Lower lobe of right lung (tissue), 2 donors: ENCODE measurements at regions not wholly inside any gene's neighbourhood (a gene's known extent, or its start where the extent isn't known, plus 50 kb on each side); places are given as distances from the start of the nearest gene placed in this dataset.
"Not testable (repeated sequence)": the region's sequence is repeated elsewhere in the genome, so short reads cannot be mapped to it uniquely, and the experiment has no call there.

ENCODE experiments used
- ATAC-seq, 2 donors: fragments of 200-7000 bp; cut with Tn5 transposase; one replicate each; pipeline ENCODE4 v1.9.1; 2020 to 2022; ENCODE audit warnings: mild to moderate bottlenecking in 2 of 2, moderate library complexity in 2 of 2
- DNase-seq: peaks from one replicate; pipeline ENCODE4 v3.0.0-alpha.2; 2020
- H3K27ac ChIP-seq: fragments of 200-600 bp; one replicate; pipeline ENCODE4 v1.8.0; 2022
- H3K27me3 ChIP-seq: fragments of 200-600 bp; one replicate; pipeline ENCODE4 v1.8.0; 2022; ENCODE audit warnings: low read depth
- H3K36me3 ChIP-seq: fragments of 200-600 bp; one replicate; pipeline ENCODE4 v1.8.0; 2022; ENCODE audit warnings: mild to moderate bottlenecking
- H3K4me1 ChIP-seq: fragments of 200-600 bp; one replicate; pipeline ENCODE4 v1.8.0; 2022
- H3K4me3 ChIP-seq: fragments of 200-600 bp; one replicate; pipeline ENCODE4 v1.8.0; 2022; ENCODE audit warnings: mild to moderate bottlenecking
- H3K9me3 ChIP-seq: fragments of 200-600 bp; one replicate; pipeline ENCODE4 v1.8.0; 2022
- intact Hi-C: fragments of 100-400 bp; cut with DNase I; formaldehyde crosslinking; loops from one replicate; pipeline ENCODE4 v1.11.0; 2022
- donor health status: DM: no; HTN: yes; CAD: no; lungs with severe emphysema.

DNA sequence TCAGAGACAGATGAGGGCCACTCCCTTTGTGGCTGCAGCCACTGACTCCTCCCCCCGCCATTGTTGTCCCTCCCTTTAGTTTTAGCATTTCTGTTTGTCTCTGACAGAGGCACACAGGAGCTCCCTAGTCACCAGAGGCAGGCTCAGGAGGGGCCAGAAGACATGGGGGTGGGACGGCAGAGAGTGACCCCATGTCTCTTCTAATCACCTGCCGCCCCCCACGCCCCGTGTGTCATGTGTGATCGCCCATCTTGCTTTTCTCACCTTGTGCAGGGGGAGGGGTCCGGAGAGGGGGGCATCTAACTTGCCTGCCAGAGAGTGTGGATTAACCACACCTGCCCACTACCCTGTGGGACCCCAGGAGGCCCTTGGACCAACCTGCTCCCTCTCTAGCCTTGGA, 246.7 kb upstream of the TP53TG3C start:
- DNase-seq, H3K27me3 ChIP-seq, intact Hi-C loops, H3K36me3 ChIP-seq, H3K4me3 ChIP-seq, H3K9me3 ChIP-seq, ATAC-seq, H3K27ac ChIP-seq, H3K4me1 ChIP-seq: not testable (repeated sequence)

DNA sequence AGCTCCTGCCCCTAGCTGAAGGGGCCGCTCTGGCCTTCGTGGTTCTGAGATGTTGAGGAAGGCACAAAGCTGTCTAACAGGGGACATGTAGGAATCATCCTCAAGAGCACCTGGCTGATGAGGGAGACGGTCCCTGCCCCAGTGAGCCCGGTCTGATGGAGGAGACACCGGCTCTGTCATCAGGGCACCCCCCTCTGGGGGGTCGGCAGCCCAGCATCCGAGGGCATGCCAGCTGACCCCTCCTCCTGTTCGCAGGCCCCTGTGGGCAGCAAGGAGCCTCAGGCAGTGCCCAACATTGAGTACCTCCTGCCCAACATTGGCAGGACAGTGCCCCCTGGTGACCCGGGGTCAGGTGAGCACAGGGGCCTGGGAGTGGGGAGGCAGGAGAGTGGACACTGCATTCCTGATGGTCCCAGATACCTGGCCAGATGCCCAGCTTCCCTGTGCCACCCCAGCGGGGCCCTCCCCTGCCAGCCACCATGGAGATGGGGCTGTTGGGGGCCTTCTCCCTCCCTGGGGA, 247.9 kb upstream of the TP53TG3C start:
- H3K4me3 ChIP-seq, H3K4me1 ChIP-seq, H3K9me3 ChIP-seq, H3K36me3 ChIP-seq, H3K27ac ChIP-seq, DNase-seq, H3K27me3 ChIP-seq, ATAC-seq, intact Hi-C loops: not testable (repeated sequence)

DNA sequence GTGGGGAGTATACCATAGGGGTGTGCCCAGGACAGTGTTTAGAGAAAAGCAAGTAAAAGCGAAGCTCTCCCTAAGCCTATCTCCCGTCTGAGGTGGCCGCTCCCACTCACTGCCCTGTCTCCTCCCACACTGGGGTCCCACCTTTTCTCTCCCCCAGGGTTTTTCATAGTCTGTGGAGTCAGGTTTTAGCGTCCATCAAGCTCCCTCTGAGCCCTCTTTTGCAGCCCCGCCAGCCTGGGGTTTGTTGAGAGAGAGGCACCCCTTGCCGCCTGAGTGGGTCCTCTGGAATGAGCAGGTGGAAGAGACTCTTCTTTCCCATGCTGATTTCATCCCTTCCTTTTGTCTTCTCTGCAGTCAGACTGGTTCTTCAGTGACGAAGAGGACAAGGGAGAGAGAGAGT, 248.7 kb upstream of the TP53TG3C start:
- H3K9me3 ChIP-seq, ATAC-seq, H3K27ac ChIP-seq, H3K4me1 ChIP-seq, H3K36me3 ChIP-seq, intact Hi-C loops, DNase-seq, H3K27me3 ChIP-seq, H3K4me3 ChIP-seq: not testable (repeated sequence)

- H3K36me3 ChIP-seq, intact Hi-C loops, ATAC-seq, H3K27ac ChIP-seq, DNase-seq, H3K9me3 ChIP-seq, H3K4me1 ChIP-seq, H3K27me3 ChIP-seq, H3K4me3 ChIP-seq: not testable (repeated sequence)
Measured at GRCh38 chr16:32939845-32940244, 254.2 kb upstream of the TP53TG3C start.

GRCh38 chr16:32937929-32938328, 256.1 kb upstream of the TP53TG3C start:
- ATAC-seq, DNase-seq, intact Hi-C loops: not testable (repeated sequence)

GRCh38 chr16:32932240-32933040, 256.5 kb upstream of the TP53TG3 start:
- H3K27ac ChIP-seq, intact Hi-C loops, H3K4me1 ChIP-seq, H3K36me3 ChIP-seq, H3K4me3 ChIP-seq, H3K9me3 ChIP-seq, H3K27me3 ChIP-seq, DNase-seq: not testable (repeated sequence)
- peak in 1 of 2 donors; percentile 27 for ATAC-seq

More at GRCh38 chr16:32937929-32938328, 256.1 kb upstream of the TP53TG3C start:
- H3K27ac ChIP-seq, H3K4me3 ChIP-seq, H3K27me3 ChIP-seq, H3K4me1 ChIP-seq, H3K36me3 ChIP-seq, H3K9me3 ChIP-seq: not testable (repeated sequence)

DNA sequence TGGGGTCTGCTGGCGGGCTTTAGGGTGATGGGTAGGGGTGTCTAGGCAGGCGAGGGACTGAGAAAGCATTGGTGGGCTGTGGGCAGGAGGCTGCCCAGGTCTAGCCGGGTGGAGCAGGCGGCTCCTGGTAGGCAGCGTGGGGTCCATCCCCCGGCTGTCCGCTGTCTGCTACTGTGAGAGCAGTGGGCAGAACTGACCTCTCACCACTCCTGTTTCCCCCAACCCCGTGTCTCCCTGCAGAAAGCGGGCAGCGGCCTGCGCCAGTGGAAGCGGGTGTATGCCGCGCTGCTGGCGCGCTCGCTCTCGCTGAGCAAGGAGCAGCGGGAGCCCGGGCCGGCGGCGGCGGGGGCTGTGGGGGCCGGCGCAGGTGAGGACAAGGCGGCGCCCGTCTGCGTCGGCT, 249.2 kb upstream of the TP53TG3 start:
- ATAC-seq, H3K4me3 ChIP-seq, H3K4me1 ChIP-seq, intact Hi-C loops, H3K9me3 ChIP-seq, H3K36me3 ChIP-seq, H3K27ac ChIP-seq, H3K27me3 ChIP-seq, DNase-seq: not testable (repeated sequence)

- H3K27me3 ChIP-seq, DNase-seq, H3K4me1 ChIP-seq, H3K36me3 ChIP-seq, H3K9me3 ChIP-seq, ATAC-seq, H3K4me3 ChIP-seq, H3K27ac ChIP-seq, intact Hi-C loops: not testable (repeated sequence)
Measured at GRCh38 chr16:32922578-32922977, 246.6 kb upstream of the TP53TG3 start.

GRCh38 chr16:32915346-32915745, 239.4 kb upstream of the TP53TG3 start:
- DNase-seq, ATAC-seq, intact Hi-C loops: not testable (repeated sequence)

DNA sequence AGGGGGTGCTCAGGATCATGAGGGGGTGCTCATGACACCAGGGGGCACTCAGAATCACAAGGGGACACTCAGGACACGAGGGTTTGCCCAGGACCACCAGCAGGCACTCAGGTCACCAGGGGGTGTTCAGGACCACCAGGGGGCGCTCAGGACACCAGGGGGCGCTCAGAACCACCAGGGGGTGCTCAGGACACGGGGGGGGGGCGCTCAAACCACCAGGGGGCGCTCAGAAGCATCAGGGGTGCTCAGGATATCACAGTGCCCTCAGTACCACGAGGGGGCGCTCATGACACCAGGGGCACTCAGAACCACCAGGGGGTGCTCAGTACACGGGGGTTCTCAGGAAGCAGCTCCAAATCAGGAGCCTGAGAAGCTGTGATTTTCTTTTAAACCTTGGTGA, 221.8 kb upstream of the TP53TG3 start:
- ATAC-seq, DNase-seq, H3K36me3 ChIP-seq, H3K4me1 ChIP-seq, H3K9me3 ChIP-seq, H3K27me3 ChIP-seq, intact Hi-C loops, H3K4me3 ChIP-seq, H3K27ac ChIP-seq: not testable (repeated sequence)

More at GRCh38 chr16:32915346-32915745, 239.4 kb upstream of the TP53TG3 start:
- not testable (repeated sequence) for H3K4me1 ChIP-seq, H3K36me3 ChIP-seq, H3K4me3 ChIP-seq, H3K27ac ChIP-seq, H3K9me3 ChIP-seq, H3K27me3 ChIP-seq

- H3K27me3 ChIP-seq, H3K27ac ChIP-seq, H3K9me3 ChIP-seq, H3K4me1 ChIP-seq, ATAC-seq, H3K36me3 ChIP-seq, intact Hi-C loops, DNase-seq, H3K4me3 ChIP-seq: not testable (repeated sequence)
Measured at GRCh38 chr16:32885392-32885791, 209.4 kb upstream of the TP53TG3 start.

DNA sequence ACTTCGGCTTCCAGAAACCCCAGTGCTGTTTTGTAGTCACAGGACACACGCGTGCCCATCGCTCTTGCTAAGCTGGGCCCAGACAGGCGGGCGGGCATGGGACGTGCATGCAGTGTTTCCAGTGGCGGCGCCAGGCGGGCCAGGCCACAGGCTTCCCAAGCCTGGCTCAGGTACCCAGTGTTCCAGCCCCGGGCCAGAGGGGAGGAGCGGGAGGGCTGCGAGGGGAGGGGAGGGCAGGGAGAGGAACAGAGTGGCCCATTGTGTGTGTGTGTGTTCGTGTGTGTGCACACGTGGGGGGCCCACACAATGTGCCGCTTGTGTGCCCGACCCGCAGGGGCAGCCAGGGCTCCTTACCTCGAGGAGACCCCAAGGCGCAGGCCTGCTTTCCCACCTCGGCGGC, 208.6 kb upstream of the TP53TG3 start:
- DNase-seq, H3K9me3 ChIP-seq, H3K4me3 ChIP-seq, H3K4me1 ChIP-seq, H3K27me3 ChIP-seq, H3K27ac ChIP-seq, H3K36me3 ChIP-seq, ATAC-seq, intact Hi-C loops: not testable (repeated sequence)

DNA sequence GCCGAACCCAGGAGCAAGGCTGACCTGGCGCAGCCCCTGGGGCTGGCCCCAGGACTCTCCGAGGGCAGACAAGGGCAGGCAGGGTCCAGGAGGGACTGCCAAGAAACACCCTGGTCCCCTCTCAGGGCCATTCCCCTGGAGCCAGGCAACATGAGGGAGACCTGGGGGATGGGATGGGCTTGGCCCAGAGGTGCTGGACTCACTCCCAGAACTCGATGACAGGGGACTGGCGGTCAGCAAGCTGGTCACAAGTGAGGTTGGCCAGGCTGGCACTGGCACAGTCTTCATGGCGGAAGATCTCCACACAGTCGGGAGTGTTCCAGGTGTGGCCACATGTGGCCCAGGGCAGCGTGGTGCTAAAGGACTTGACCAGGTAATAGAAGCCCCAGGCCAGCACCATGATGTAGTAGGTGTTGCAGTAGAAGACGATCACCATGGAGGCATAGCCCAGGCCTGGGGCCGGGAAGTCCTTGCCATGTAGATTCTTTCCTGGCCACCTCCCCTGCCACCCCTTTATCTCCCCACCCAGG, 206.4 kb upstream of the TP53TG3 start:
- ATAC-seq, H3K4me1 ChIP-seq, intact Hi-C loops, H3K27ac ChIP-seq, H3K27me3 ChIP-seq, H3K36me3 ChIP-seq, H3K9me3 ChIP-seq, DNase-seq, H3K4me3 ChIP-seq: not testable (repeated sequence)

DNA sequence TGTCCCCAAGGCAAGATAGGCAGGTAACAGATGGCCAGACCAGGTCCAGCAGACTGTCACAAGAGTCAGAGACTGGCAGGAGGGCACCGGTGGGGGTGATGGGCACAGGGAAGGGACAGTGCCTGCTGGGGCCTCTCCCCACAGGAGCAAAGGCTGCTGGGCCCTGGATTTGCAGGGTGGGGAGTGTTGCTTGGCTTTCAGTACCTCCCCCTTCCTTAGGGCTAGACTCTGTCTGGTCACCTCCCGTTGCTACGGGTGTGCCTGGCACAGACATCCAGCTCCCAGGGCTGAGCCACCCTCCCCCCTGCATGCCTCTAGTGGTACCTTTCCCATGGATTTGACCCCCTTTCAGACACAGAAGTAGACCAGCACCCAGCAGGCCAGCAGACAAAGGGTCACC, 205.7 kb upstream of the TP53TG3 start:
- H3K4me1 ChIP-seq, DNase-seq, H3K4me3 ChIP-seq, H3K27ac ChIP-seq, ATAC-seq, intact Hi-C loops, H3K36me3 ChIP-seq, H3K9me3 ChIP-seq, H3K27me3 ChIP-seq: not testable (repeated sequence)
